GM18858 (cell line): ENCODE measurements at regions not wholly inside any gene's neighbourhood (a gene's known extent, or its start where the extent isn't known, plus 50 kb on each side); places are given as distances from the start of the nearest gene placed in this dataset.

Experiments
- ATAC-seq: cut with Tn5 transposase; IDR thresholded peaks from one replicate; pipeline ENCODE4 v1.9.1; 2021; ENCODE audit not compliant: unreplicated experiment

DNA sequence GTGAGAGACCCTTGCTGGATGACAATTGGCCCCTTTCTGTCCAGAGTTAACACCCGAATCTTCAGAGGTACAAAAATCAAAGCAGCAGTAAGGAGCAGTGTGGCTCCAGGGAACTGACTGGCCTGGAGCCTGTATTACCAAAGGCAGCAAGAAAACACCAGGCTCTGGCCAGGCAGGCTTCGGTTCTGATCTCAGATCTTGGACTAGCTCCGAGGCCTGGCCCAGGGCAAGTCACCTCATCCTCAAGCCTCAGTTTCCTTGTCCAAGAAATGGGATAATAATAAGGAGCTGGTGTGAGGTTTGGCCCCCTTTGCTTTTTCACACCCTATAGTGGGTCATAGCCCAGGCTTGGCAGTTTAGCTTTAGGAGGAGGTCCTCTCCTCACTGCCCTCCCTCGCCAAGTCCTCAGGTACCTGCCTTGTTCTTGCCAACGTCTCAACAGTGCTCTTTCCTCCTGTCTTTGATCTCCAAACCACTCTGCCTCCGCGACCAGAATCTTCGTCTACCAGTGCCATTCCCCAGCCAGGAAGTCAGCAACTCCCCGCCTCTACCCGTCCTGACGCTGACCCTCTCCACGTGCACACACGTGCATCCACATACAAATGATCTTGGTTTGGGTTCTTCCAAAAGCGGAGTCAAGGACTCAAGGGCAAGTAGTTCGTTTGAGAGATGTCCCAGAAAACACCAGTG lies 82.6 kb upstream of the TLE3 start:
- no peak for ATAC-seq

DNA sequence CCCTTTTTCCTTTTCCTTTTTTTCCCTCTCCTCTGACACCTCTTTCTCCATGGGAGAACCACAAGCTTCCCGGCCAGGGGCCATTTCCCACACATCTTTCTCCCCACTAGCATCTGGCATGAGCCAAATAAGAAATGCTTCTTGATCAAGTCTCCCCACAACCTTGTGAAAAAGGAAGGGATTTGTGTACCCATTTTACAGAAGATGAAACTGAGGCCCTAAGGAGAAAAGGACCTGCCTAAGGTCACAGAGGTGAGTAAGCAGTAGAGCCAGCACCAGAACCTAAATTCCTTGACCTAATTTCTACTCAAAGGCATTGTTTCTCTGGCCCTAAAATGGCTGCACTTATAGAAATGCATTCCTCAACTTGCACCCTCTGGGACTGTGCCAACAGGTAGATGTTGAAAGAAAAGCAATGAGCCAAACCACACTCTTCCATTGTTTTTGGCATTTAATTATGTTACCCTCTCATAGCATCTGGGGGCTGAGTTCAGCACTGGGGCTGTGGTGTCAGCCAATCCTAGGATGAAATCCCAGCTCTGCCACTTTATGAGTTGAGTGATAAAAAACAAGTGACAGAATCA lies 81.7 kb upstream of the TLE3 start:
- ATAC-seq, result no peak

DNA sequence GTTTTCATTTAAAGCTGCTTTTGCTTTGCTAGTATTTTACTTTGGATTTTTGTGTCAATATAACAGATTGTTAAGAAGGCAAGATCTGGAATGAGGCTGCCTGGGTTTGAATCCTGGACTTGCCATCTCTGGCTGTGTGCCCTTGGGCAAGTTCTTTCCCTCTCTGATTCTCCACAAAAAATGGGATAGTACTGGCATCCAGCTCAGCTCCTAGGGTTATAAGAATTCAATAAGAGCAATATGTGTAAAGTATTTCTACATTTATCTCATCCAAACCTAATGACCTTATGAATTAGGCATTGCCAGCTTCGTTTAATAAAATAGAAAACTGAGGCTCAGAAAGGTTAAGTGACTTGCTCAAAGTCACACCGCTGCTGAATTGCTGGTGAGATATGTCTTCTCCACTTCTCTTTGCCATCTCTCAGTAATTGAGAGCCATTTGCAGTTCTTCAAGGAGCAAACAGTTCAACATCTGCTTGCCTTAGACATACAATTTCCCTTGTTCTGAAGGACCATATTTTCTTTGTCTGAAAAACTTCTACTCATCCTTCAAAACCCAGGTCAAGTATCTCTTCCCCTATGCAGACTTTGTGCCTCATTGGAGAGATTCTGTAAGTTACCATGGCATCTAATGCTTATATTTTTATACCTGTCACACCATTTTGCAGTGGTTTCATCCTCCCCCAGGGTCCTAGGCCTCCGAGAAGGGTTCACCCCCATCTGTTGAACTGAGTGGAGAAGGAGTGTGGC lies 80.8 kb upstream of the TLE3 start:
- ATAC-seq, result no peak

DNA sequence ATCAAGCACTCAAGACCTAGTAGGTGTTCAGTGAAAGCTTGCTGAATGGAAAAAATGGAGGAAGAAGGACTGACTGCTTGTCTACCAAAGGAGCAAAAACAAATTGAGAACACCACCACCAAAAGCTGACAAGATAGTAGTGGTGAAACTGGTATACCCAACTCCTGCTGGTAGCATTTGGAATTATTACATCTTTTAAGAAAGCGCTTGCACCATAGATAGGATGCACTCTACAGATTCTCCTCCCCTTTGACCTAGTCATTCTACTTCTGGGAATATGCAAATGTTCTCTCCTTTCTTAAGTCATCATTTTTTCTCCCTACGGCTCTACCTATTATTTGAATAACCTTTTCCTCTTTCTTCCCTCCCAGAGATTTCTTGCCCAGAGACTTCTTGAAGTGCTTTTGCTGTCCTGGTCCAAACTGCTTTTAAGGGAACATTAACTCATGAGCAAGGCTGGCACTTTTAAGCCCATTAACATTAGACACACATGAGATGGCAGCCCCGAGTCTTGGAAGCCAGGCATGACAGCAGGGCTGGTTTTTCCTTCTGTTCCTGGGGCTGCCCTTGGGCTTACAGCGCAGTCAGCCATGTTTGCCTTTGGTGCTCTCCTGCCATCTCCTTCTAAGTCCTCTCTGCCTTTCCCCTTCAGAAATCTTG lies 75.0 kb upstream of the TLE3 start:
- no peak for ATAC-seq

DNA sequence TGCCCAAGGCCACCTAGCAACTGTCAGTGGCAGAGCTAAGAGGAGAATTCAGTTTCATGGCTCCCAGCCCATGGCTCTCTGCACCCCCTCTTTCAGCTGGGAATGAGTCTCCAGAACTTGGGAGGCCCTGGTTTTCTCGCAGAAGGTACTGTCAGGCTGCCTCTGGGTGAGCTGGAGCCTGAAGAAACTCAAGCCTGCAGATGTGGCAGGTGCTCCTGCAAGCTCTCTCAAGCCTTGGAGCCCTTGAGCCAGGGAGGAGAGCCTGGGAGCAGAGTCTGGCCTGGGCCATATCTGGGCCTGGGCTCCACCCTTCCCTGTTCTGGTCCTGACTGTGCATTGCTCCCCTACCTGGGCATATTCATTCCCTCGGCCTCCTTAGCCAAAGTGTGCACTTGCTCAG lies 74.4 kb upstream of the TLE3 start:
- ATAC-seq, result no peak

DNA sequence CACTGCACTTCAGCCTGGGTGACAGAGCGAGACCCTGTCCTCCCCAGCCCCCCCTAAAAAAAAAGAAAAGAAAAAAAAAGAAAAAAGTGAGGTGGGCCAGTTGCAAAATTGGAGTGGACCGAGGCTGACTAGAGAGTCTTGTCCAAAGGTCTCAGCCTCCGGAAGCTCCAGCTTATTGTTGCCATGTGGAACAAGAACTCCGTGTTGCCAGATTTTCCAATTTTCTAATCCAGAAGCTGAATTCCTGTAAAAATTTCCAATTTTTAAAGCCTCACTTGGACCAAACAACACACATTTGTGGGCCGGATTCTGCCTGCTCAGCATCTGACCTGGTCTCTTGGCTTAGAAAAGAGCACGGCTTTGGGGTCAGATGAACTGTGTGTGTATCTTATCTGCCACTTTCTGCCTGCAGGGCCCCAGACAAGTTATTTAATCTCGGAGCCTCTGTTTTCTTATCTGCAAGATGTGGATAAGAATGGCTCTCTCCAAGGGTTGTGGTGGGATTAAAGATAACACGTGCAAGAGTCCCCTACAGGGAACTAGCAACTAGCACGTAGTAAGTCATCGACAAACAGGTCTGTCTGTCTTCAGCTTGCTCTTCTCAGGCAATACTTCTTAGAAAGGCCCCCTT lies 73.7 kb upstream of the TLE3 start:
- no peak for ATAC-seq

DNA sequence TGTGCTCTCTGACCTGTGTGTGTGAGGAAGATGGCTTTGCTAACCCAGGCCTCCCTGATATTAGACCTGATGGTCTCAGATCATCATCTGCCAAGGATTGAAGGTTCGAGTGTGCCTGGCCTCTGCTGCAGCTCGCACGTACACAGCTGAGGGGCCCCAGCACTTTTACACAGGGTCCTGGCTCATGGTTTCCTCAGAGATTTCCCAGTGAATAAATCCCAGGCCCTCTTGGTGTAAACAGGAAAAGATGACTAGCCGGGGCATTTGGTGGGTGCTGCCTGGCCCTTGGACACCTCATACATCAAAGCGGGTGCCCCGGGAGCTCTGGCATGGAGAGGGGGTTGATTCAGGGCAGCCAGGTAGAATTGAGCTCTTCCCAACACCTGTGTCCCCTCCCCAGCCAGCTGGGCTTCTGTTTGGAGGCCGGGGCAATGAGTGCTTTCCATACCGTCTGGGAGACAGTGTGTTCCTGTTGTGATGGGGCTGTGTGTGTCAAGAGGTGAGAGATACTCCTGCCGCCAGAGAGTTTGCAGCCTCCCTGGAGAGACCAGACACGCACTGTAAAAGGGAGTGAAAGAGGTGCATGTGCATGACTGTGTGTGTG lies 72.5 kb upstream of the TLE3 start:
- ATAC-seq, result no peak

DNA sequence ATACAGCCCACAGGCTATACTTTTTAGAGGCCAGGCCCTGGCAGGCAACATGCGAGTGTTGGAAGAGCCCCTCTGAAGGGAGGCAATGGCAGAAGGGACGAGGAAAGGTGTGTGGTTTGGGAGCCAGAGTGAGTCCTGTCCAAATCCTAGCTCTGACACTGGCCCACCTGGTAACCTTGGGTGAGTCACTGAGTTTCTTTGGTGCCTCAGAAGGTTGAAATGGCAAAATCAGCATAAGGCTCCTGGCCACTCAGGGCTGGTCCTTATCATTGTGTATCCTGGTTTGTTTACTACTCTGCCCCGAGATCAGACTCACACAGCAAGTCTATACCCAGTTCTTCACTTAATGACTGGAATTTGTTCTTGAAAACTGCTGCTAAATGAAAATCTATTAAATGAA lies 71.4 kb upstream of the TLE3 start:
- no peak for ATAC-seq

DNA sequence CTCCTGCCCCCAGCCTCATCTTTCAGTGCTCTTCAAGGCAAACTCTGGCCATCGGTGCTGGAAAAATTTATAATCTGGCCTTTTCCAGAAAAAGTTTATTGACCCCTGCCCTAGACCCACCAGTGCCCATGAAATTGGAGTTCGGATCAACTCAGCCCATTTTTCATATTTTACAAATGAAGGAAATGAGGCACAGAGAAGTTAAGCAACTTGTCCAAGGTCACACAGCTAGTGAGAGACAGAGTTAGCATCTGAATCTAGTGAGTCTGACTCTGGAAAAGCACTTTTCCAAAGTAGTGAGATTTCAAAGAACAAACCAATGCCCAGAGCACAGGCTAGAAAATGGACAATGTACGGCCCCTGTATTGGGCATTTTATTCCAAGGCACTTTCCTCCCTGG lies 69.4 kb upstream of the TLE3 start:
- ATAC-seq, result no peak

DNA sequence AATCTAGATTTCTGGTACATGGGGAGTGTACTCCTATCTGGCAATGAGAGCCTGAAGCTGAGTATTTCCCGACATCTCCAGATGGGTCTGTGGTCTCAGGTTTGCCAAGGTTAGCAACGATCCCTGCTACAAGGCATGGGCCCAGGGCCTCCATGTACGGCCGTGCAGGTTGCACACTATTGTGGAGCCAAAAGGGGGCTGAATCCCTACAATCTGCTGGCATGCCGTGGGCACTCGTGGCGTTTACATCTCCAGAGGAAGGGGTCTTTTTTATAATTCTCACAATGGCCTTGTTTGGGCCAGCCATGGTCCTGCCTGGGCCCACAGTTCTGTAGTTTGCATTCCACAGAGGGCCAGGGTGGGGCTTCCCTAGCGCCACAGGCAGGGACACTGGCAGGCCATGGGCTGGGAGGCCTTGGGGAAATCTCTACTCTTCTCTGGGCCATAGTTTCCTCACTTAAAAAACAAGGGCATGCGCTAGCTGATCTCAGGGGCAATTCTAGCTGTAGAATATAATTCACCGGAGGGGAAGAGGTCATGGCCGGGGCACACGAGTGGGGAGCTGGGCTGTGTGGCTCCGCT lies 68.9 kb upstream of the TLE3 start:
- ATAC-seq, result no peak

DNA sequence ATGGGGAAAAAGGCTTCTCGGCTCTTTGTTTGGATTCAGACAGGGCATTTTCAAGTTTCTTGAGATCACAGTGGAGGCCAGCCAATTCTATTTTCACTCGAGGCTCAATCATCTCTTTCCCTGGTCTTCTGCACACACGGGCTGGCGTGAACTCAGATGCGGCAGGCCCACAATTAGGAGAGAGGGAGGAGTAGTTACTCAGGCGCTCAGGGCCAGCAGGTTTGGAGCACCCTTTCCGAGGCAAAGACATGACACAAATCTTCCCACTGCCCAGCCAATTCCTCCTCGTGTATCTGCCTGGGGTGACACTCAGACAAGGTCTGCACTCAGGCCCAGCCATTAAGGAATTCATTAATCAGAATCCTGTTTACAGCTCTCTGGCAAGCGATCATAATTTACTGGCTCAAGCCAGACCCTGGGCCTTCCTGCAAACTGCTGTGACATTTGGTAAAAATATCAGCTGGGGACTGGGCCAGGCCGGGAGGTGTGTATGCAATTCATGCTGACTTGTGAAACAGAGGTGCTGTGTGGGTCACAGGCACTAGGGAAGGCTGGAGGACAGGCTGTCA lies 68.1 kb upstream of the TLE3 start:
- ATAC-seq, result no peak

DNA sequence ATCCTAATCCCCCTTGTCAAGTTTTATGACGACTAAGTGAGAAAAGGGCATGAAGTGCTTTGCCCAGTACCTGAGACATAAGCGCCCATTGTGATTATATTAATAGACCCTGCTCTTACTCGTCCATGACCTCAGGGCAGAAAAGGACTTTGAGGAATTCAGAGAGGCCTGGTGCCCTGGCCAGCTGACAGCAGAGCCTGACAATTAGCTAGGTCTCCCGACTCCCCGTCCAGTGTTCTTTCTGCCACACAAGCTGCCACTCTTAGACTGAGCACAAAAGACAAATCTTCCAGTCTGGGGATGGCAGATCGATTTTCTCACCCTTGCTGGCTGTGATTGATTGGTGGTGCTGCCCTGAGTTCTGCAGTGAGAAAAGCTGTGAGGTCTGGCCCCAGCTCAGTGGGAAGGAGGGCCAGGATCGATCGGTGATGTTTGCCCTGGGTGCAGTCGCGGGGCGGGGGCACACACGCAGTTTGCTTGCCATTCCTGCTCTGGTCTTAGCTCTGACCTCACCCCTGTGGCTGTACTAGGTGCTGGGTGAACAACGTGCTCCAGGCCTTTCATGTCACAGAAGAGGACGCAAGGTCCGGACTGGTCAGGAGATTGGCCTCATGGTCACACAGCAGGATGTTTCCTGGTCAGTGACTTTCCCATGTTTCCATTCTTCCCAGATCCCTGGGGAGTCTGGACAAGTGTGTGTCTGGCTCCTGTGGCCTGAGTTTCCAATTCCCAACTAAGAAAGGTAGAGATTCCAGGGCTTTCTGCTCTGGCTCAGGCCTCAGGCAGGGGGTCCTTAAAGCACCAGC lies 67.4 kb upstream of the TLE3 start:
- no peak for ATAC-seq

DNA sequence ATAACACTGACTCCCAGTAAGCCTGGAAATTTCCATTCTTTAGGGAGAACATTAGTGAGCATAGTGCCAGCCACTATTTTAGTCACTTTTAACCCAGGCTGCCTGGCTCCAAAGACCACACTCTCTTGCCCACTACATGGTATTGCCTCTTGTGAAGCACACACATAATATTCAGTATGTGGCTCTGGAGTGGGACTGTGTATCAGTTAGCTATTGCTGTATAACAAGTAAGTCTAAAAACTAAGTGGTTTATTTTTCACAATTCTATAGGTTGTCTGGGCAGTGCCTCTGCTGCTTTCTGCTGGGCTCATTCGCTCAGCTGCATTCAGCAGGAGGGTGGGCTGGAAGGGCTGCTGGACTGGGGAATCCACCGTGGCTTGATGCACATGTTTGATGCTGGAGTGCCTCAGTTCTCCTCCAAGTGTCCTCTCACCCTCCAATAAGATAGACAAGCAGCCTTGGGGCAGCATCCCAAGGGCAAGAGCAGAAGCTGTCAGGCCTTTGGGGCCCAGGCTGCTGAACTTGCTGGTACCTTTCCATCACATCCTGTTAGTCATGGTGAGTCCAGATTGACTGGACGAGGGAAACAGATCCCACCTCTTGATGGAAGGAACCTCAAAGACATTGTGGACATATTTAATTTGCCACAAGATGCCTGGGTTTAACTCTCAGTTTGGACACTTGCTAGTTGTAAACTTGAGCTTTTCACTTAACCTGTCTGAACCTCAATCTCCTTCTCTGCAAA lies 66.6 kb upstream of the TLE3 start:
- ATAC-seq, result no peak

DNA sequence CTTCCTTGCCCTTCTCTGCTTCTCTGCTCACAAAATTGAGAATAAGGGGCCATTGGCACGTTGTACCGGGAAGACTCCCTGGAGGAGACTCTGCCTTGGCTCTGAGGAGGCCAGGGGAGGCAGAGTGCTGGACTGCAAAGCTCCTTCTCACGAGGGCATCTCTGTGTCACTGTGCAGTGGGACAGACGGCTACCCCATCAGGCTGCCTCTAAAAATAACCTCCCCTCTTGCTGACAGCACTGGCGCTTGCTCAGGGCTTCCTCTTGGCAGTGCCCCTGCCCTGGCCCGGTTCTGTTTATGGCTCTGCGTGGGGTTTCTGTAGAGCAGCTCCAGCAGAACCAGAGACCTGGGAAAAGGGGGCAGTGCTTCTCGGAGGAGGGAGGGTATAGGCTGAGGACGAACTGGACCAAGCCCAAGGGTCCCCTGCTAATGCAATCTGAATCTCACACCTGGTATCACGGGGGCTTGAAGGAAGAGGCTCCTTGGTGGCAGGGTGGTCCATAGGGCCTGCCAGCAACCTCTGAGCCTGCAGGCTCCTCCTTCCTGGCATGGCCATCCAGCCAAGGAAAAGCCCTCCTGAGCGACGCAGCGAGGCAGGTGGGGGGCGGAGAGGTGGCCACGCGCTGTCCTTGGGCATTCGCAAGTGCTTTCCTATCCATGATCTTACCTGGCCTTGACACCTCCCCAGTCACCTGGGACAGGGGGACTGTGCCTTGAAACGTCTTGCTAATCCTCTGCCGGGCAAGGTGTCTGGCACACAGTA lies 63.3 kb upstream of the TLE3 start:
- no peak for ATAC-seq

DNA sequence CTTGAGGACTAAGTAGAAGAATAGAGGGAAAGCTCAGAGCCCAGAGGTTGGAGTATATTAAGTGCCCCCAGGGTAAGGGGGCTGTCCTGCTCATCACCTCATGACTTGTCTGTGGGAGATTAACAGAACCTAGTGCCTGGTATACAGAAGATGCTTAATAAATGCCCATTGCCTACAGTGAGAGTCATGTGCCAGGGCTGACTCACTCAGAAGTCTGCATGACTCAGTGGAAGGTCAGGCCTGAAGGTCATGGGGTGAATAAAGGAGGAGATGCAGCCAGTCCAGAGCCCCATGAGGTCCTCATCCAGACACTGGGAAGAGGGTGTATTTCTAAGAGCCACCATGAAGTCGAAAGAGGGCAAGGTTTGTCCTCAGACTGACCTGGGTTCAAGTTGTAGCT lies 62.5 kb upstream of the TLE3 start:
- no peak for ATAC-seq

DNA sequence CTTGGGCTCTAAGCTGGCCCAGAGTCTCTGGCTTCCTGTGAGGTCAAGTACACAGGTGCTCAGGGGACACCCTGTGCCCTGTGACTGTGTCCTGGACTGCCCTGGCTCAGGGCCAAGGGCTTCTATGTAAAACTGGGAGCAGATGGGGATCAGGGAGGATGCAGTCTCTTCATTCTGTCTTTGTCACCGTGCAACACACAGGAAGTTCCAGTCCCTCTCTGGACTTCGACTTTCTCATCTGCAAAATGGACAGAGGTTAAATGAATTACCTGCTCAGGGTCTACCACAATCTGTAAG lies 61.9 kb upstream of the TLE3 start:
- no peak for ATAC-seq

DNA sequence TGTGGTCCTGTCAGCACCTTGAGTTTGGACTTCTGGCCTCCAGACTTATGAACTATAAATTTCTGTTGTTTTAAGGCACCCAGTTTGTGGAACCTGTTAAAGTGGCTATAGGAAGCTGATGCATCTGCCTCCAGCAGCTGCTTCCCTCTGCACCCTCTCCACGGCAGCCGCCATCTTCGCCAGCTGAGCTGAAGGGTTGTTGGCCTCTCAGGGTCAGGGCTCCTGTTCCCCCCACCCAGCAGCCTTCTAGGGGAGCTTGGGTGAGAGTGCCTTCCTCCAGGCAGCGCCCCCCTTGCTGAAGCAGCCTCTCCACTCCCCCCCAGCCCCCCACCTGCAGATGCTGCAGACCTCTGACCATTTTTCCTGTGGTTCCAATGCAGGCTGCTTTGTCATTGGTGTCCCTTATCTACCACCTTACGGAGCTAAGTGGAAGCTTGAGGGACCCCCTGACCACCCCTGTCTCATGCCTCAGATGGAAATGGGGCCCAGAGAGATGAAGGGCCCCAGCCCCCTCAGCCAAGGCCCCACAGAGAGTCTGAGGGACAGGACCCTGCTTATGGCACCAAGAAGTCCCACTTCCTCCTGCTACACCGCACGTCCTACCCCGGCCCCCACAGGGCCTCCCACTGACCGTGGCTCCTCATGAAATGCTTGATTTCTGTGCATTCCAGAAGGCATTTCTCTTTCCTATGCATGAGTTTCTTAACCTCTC lies 61.4 kb upstream of the TLE3 start:
- ATAC-seq, result no peak
